ENCODE measurements at regions not wholly inside any gene's neighbourhood (a gene's known extent, or its start where the extent isn't known, plus 50 kb on each side); places are given as distances from the start of the nearest gene placed in this dataset.

DNA sequence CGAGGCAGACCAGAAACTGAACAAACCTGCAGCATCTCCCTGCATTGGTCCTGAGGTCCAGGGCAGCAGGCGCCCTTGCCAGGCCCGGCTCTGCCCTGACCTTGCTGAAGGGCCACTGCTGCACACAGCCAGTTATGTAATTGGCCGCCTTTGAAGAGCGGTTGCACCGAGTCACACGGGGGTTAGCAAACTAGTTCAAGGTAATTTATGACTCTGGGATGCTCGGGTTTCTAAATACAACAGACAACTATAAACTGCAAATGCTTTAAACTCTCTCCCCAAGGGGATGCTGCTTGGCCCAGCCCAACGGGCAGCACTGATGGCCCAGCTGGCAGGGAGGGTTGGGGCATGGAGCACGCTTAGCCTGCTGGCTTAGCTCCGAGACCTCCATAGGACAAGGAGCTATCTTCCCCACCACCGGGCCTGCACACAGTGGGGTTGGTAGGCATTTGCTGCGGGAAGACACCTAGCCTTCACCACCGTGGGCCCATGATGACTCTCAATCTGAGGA is 60.3 kb upstream of the IQSEC1 start:
- no peak for DNase-seq

DNA sequence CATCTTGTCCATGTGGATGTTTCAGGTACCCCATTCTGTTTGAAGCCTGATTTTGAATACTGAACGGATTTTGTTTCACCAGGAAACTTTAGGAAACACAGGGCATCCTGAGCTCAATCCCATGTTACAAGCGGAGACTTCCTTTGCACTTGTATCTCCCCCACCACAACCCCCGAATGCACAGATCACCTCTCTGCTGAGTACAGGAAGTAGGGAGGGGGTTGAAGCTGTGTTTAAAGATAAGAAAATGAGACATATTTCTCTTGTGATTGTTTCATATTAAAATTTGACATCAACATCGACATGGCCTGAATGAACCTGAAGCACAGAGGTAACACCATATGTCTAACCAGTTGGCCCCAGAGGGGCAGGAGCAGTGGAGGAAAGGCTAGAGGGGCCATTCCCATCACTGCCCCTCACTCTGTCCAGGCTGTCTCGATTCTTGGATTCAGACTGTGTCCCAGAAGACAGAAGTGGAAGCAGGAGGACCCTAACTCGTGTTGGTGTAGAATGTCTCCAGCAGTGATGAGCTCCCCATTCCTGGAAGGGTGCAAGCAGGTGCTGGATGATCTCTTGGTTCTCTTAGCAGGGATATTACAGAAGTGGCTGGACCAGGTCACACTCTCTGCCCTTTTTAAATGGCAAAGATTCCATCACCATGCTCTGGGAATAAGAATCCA is 59.6 kb upstream of the IQSEC1 start:
- no peak for DNase-seq

GRCh38 chr3:13132281-13132680 is 59.1 kb upstream of the IQSEC1 start:
- no peak for DNase-seq

DNA sequence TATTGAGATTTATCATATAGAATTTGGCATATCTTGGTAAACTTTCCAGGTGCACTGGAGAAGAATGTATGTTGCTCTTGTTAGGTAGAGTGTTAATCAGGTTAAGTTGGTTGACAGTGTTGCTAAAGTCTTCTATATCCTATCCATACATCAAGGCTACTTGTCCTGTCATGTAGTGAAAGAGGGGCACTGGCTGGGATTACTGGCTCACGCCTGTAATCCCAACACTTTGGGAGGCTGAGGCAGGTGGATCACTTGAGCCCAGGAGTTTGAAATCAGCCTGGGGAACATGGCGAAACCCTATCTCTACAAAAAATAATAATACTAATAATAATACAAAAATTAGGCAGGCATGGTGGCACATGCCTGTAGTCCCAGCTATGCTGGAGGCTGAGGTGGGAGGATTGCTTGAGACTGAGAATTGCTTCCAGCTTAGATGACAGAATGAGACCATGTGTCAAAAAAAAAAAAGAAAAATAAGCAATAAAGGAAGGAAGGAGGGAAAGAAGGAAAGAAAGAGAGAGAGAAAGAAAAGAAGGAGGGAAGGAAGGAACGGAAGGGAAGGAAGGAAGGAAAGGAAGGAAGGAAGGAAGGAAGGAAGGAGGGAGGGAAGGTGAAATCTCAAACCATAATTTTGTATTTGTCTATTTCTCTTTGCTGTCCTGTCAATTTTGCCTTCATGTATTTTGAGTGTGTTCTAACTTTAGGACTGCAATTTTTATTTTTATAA is 57.4 kb upstream of the IQSEC1 start:
- DNase-seq: no peak

DNA sequence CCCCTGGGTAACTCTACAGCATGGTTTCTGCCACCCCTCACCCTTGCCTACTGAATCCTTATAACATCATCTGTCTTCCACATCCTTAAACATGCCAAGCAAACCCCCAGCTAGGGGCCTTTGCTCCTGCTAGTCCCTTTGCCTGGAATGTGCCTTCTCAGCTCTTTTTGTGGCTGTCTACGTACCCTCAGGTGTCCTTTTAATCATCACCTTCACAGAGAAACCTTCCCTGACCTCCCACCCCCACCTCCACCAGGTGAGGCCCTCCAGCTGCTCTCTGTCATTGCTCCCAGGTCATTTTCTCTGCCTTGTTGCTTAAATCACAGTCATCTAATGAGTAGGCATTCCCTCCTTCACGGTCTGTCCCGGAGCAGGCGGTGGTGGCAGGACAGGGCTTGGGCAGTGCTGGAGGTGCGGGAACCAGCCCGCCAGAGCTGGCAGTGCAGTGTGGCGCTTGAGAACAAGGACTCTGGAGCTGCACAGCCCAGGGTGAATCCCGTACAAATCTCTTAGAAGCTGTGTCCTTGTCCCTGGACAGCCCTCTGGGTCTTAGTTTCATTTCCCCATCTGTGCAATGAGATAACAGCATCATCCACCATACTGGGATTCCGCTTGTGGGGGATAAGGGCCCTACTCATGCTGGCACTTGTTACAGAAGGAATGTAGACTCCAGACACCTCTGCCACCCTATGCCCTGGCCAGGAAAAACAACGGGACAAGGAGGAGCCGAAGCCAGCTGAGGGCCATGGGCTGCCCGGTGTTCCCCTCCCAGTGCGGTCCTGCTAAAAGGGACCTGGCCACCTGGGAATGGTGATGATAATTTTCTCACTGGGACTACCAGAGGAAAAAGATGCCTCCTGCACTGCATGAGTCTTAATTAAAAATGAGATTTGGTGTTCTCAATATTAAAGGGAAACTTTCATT is 52.1 kb upstream of the IQSEC1 start:
- DNase-seq: no peak

GRCh38 chr3:13124631-13125030 is 51.4 kb upstream of the IQSEC1 start:
- DNase-seq: no peak

DNA sequence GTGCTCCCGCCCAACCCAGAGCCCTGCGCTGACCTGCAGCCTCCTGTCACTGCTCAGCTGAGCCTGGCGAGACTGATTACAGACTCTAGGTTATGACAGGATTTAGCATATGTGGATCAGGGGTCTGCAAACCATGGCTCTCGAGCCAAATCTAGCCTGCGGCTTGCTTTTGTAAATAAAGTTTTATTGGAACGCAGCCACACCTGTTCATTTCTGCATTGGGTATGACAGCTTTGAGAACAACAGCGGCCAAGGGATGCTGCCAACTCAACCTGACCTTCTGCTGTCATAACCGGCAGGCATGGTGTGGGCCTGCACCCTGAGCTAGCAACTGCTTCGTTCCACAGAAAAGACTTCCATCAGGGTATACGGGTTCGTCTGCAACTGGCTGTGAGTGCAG is 50.5 kb upstream of the IQSEC1 start:
- no peak for DNase-seq

DNA sequence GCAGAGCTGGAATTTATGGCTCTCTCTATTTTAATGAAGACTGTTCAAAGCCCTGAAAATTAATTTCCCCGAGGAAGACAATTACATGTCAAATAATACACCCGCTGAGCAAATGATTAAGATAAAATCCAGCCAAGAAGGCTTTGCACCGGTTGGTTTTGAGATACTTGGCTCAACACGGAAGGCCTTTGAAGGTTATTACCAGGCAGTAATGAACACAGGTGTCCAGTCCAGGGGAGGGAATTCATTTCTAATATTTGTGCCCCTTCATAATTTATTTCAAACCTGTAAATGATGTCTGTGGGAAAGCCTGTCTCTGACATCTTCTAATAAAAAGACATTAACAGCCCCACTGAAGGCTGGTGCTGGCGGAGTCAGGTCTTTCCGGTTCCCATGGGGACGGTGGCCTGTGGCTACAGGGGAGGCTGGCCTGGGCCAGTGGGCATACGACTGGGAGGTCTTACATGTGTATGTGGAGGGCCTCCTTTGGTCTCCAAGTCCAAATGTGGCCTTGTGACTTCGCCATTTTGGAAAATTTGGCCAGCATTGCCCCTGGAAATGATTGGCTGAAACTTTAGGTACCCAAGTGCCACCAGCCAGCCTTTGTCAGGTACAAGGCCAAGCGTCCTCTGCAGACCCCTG is 49.9 kb upstream of the IQSEC1 start:
- DNase-seq: no peak

All from activated T-cell treated with anti-CD3 and anti-CD28 coated beads, Interleukin-2, amount 50 U/mL, for 1 hour (primary cell).